HG03280 (cell line): ENCODE measurements at regions not wholly inside any gene's neighbourhood (a gene's known extent, or its start where the extent isn't known, plus 50 kb on each side); places are given as distances from the start of the nearest gene placed in this dataset.

Experiments
- ATAC-seq: cut with Tn5 transposase; IDR thresholded peaks from one replicate; pipeline ENCODE4 v1.9.1; 2021; ENCODE audit warnings: mild to moderate bottlenecking, moderate library complexity; ENCODE audit not compliant: unreplicated experiment

DNA sequence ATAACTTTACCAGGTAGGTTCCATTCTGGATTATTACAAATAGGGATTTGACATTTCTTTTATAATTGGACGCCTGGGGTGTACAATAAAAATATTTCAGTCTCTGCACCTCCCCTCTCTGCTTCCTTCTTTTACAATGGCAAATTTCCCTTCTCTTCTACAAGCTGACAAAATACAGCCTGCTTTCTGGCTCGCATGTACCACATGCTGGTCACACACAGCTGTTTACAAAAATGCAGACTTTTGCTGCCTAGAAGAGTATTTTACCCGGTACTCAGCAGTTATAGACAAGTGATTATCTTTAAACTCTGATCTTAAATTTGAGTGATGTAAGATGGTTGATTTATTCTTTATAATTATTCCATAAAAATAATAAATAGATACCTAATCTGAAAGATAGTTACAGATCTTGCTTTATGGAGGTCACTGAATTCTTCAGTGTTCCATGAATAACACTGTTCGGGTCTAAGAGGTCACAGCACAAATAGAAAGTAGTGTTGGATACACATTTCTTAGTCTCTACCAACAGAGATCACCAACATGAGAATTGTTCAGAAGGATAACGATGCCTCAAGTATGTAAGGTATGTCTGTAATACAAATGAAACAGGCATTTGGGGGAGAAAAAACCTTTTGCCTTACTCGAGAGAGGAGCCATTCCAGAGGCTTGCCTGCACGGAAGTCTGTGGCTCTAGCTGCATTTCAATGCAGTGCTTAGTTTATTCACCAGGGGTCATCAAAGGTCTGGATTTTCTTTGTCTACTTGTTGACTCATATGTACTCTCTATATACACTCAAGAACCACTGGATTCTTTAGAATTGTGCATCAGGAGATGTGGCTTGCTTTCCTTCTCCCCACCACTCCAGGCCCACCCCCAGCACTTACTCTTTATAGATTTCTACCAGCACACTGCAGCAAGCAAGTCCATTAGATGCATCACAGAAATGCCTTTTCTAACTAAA lies 206.6 kb upstream of the RFX3 start:
- ATAC-seq: peak; percentile 92

DNA sequence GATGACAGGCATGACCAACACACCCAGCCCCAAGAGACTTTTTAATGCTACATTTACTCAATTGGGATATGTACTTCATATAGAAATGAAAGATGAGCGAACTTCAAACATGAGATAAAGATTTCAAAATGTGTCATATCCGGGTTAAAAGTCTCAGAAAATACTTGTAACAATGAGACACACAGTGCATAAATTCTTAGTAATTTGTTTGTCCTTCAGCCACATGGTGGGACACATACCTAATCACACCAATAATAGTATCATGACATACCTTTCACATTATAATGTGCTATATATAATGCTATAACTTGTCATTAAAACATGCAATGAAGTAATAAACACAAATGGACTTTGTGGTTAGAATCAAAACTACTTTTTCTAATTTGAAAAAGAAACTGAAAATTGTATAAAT lies 204.7 kb upstream of the RFX3 start:
- peak; percentile 31 for ATAC-seq

DNA sequence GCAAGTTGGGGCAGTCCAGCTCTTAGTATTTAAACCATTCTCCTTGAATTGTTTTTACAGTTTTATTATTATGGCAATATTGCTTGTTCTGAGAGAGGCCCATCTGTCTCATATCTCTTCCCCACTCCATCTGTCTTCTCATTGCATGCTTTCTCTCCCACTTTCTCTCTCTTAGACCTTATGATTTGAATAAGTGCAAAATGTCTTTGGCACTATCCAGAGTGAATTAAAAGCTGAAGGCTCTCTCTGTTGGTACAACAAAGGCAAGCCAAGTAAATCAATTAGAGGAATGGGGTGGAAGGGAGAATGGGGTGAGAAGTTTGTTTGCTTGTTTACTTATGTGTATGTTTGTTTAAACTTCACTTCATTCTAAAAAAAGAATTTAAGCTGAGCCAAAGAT lies 195.3 kb upstream of the RFX3 start:
- no peak for ATAC-seq

DNA sequence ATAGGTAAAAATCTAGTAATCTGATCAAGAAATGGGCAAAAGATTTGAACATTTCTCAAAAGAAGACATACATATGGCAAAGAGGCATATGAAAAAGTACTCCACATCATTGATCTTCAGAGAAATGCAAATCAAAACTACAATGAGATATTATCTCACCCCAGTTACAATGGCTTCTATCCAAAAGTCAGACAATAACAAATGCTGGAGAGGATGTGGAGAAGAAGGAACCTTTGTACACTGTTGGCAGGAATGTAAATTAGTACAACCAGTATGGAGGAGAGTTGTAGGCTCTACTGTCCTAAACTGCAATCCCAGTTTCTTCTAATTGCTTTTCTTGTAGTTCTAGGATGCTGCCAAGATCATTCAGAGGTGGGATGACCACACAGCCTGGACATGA lies 193.5 kb upstream of the RFX3 start:
- ATAC-seq: no peak

DNA sequence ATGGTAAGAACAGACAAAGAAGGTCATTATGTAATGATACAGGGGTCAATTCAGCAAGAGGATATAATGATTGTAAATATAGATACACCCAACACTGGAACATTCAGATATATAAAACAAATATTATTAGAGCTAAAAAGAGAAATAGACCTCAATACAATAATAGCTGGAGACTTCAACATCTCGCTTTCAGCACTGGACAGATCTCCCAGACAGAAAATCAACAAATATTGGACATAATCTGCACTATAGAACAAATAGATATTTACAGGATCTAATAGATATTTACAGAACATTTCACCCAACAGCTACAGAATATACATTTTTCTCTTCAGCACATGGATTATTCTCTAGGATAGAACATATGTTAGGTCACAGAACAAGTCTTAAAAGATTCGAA lies 190.6 kb upstream of the RFX3 start:
- ATAC-seq: no peak

DNA sequence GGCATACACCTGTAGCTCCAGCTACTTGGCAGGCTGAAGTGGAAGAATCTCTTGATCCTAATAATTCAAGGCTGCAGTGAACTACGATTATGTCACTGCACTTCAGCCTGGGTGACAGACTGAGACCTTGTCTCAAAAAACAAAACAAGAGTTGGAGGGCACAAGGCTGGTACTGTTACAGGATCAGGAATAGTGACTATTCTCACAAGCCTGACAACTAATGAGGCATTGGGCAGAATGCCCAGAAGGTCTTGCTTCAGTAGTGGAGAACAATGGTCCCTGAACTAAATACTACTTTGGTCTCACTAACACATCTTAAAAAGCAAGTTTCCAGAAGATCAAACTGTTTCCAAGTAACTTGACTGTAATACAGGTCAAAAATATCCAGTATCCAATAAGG lies 182.9 kb upstream of the RFX3 start:
- no peak for ATAC-seq

DNA sequence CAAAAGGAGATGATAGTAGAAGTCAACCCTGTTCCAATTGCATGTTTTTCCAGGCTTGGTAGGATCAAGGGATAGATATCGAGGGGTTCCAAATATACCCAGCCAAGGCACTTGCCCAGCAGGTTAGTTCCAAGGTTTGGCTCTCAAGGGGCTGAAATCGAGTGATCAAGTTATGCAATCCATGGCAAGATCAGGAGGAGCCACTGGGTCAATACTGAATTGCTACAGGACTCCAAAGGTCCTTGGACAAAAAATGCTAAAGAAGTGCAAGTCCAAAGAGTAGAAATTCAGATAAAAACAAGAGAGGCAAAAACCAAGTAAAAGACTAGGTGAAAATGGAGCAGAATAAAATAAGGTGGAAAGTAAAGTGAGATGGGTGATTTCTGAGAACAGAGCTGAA lies 179.1 kb upstream of the RFX3 start:
- ATAC-seq: no peak

DNA sequence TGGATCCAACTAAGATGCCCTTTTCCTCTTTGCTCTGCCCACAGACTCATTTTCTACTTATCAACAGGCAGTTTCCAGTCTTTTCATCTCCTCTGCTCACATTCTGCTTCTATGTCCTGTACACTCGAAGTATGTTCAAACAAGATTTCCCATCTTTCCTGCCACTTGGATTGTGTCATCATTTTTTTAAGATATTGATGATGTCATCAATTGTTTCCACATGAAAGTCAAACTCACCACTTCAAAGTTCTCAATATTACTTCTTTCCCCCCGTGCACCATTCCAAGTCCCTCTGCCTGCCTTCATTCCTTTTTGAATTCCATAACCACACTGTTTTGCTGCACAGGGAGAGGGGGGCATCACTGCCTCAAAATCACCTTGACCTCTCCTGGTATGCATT lies 175.0 kb upstream of the RFX3 start:
- no peak for ATAC-seq

DNA sequence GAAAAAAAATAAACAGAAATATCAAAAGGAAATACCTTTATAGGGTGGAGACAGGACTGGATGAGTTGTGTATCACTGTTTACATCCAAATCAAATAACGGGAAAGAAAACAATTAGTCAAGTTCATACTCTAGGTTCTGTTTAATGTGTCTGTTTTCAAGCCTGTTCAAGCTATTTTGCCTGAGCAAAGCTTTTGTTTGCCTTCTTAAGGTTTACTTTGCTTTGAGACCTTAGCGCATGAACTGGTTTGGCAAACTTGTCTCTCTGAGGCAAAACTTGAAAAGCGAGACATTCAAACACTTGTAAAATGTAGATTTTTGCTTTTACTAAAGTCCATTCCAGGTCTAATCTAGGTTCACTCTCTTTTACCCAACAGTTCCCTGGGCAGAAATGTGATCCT lies 174.1 kb upstream of the RFX3 start:
- no peak for ATAC-seq

DNA sequence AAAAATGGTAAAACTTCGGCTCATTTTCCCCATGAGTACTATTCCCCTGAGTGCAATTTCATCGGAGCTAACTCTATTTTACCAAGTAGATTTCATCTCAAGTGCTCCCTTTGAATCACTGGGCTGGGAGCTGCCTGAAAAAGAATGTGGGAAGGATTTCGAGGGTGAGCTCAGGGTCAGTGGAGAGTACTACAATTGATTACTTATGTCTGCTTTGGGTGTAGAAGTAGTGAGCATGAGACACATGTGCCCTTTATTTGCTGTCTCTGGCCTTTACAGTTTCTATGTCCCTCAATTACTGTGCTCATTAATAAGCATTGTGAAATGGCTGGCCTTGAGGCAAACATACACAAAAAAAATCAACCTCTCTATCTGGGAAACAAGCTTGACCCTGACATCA lies 172.7 kb upstream of the RFX3 start:
- no peak for ATAC-seq

DNA sequence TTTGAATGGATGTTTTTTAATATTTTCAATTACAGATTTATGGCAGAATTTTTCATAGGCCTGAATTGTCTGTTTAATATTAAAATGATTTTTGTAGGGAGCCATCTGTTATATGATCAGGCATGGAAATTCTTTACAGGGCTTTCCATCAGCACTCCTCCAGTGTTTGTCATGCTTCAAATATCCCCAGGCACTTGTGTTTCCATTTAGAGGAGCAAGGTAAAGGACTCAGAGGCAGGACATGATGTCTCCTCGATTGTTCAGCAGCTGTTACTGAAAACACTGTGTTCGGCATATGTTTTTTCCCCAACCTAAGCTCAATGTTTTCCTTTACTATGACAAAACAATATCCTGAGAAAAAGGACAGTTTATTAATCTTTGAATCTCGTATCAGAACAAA lies 172.3 kb upstream of the RFX3 start:
- ATAC-seq: no peak

DNA sequence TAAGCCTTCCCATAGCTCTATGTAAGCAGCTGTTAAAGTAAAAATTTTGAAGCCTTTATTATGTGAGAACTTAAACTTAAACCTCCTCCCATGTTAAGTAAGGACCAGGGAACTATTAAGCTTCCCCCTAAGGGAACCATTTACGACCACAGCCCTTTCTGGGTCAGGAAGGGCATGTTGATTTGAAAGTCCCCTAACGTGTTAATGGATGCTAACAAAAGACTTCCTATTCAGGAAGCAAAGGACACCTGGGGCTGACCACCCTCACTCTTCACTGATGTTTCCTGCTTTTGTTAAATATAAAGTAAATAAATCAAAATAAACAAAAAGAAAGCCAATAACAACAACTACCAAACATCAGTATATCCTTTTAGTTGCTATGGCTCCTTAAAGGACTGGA lies 170.6 kb upstream of the RFX3 start:
- no peak for ATAC-seq

DNA sequence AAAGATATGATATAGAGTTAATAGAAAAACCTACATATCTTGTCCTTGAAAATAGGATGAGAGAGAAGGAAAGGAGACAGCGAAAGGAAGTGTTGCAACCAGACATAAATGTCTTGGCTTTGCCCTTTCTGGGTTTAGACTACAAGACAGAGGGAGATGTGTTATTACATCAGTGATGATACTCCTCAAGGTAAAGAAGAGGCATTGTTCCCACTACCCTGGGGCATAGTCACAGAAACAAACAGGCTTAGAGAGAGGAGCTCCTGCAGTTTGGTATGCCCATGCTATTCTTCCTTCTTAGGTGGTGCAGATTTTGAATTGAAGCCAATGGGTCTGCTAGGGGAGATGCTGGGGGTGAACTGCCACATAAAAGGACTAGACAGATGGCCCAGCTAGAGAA lies 166.8 kb upstream of the RFX3 start:
- ATAC-seq: no peak

DNA sequence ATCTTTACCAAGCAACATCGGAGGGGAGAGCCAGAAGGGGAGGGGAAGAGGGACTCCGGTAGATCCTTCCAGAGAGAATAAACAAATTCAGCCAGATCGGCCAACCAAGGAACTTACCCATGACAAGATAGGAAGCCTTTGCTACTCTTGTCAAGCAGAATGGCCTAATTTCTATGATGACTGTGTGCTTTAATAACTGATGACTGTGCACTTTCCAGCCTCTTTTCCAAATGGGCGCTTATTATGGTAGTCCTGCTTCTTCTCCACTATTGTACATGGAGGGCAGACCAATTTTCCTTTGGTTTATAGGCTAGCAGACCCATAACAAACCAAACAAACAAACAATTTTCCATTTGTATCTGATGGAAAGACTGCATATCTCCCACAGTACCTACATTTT lies 163.8 kb upstream of the RFX3 start:
- no peak for ATAC-seq

DNA sequence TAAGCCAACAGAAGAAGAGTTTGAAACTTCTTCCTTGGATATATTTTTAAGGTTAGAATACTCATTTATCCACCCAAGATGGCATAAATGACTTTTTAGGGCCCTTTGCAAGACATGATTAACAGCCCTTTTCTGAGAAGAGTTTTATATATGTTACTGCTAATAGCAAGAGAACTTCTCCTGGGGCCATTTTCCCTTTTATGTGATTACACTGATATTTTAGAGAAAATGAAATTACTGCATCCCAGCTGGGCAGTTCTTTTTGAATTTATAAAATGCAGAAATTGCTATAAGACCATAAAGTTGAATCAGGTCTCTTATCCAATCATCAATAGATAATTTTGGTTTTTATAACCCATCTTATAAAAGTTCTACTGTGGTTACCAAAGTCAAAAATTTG lies 161.3 kb upstream of the RFX3 start:
- ATAC-seq: no peak

DNA sequence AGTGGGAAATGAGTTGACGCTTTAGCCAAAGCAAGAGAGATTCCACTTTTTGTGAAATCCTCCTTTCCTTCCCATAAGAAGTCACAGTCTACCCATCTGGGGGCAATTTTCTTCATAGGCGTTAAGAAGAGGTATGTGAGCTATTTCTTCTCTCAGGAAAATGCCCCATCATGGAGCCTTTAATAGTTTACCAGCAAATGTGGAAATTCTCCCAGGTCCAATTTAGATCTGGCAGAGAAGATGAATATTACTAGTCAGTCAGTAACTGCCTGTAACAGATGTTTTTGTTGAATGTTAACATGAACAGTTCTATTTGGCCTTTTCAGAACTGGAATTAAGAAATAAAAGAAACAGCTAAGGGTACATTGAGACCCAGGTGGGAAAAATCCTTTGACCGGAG lies 156.4 kb upstream of the RFX3 start:
- no peak for ATAC-seq

DNA sequence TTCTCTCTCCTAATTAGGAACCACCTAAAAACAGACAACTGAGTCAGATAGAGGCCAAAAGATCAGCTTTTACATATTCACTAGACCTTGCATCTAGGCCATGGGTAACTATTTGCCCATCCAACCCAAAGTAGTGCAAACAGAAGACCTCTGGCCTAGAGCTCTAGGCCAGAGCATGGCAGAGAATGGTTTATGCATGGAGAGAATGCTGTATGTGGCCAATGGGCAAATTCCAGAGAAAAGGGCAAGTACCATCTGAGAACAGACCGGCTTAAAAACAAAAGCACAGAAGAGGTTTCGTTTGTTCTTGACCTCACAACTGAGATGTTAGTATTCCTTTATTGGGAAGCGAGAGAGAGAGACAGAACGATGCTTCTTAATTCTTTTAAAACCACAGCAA lies 151.7 kb upstream of the RFX3 start:
- ATAC-seq: no peak

DNA sequence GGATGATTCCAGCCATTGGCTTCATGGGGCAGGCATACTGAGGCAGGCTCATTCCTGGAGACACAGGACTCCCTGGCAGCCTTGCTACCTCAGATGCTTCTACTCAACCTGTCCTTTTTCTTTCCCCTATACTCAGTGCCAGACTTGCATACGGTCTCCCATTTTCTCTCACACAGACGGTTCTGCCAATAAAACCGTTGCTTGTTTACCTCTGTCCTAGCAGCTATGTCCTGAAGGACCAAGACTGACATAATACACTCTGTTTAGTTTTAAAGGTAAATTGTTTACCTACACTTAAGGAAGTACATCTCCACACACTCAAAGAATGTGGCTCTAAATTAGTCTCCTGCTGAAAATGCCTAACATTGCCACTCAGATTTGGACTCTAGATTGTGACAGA lies 151.0 kb upstream of the RFX3 start:
- ATAC-seq: no peak

DNA sequence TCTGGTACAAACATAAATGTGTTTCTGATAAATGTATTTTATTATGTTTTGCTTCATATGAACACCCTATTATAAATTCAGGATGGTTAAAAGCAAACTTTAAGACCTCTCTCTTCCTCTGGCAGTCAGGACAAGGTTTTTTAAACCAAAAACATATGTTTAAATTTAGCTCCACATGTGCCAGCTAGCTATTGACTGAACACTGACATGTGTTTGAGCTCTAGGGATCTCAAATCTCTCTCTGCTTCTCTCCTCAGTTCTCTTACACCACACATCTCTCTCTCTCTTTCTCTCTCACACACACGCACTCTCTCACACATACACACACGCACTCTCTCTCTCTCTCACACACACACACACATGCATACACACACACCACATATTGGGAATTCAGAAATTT lies 150.1 kb upstream of the RFX3 start:
- ATAC-seq: no peak

DNA sequence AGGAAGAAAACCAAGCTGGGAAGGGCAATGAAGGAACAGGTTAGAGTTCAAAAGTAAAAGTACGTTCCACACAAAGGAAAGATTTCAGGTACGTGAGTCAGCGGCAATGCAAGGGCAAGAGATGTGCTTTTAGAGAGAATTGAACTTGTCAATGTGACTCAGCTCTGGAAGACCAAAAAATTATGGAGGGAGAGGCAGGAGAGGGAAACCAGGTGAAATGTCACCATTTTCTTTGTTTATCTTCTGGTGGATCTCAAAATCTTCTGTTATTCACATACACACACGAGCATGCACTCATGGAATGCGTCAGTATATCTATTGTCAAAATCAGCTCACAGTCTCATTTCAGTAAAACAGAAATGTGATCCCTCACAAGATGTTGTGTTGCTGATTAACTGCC lies 148.8 kb upstream of the RFX3 start:
- no peak for ATAC-seq

DNA sequence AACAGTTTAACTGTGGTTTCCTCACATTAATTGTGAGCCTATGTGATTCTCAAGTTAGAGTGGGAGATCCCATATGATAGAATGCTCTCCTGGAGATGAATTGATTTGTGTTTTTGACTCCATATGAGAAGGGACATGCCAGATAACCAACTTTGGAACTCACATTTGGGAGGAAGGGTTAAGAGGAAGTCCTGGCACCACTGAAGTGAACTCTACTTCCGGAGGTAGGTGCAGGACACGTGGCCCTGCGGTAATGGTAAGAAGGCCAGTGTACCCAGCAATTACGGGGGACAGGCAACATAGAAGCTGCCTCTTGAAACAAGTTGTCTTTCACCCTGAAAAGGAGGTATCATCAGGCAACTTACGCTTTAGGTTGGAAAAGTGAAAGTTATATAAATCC lies 146.6 kb upstream of the RFX3 start:
- no peak for ATAC-seq

DNA sequence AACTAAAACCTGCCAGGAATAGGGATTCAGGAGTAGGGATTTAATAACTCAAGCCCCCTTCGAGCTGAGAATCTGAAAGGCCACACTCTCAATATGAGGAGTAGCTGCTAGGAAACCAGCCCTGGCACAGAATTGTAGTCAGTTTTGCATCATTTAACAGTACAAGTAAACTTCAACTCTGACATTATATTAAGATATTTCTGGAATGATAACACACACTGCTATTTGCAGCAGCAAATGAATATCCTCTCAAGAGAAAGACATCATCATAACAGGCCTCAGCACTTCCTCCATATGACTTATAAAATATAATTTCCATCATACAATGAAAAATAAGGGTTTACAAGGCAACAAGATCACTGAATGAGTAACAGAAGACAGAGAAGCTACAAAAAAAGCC lies 138.2 kb upstream of the RFX3 start:
- no peak for ATAC-seq

DNA sequence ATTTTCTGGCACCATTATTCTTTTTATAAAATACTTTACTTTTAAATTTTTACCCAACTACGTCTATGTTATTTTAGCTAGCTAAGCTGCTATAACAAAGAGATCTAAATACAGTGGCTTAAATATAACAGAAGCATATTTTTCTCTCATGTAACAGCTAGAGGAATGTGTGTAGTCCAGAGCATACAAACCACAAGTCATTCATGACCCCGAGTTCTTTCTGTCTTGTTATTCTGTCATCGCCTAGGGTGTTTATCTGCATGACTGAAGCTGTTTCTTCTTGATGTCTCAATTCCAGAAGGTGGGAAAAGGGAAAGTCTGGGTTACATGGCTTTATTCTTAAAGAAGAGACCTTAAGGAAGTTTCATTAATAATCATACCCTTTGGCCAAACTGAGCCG lies 136.9 kb upstream of the RFX3 start:
- ATAC-seq: no peak
